NCI-H187 (cell line): ENCODE measurements at regions not wholly inside any gene's neighbourhood (a gene's known extent, or its start where the extent isn't known, plus 50 kb on each side); places are given as distances from the start of the nearest gene placed in this dataset.
"Not testable (repeated sequence)": the region's sequence is repeated elsewhere in the genome, so short reads cannot be mapped to it uniquely, and the experiment has no call there.

ENCODE experiments used
- DNase-seq, 2 experiments: peaks; one replicate each; lab custom pipeline; 2025; lab: John Stamatoyannopoulos, UW

DNA sequence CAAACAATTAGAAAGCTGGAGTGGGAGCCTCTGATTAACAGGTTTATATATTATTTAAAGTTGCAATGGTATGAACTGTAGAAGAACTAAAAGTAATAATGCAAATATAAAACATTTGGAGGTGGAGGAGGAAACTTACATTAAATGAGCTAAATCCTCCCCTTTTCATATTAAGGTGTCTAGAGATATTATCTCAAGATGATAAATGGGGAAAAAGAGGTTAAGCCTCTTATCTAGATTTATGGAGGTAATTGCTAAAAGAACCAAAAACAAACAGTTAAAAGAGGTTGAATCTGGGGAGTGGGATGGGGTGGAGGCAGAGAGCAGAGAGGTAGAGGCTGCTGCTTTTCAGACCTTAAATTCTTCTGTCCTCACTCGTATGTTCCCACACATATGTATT, 147.8 kb upstream of the SLC24A2 start:
- no peak for DNase-seq

GRCh38 chr9:19935422-19935821, 146.6 kb upstream of the SLC24A2 start:
- DNase-seq = no peak

- DNase-seq = no peak
Observed at GRCh38 chr9:19934301-19934871, 145.5 kb upstream of the SLC24A2 start.

- no peak for DNase-seq
Observed at GRCh38 chr9:19931098-19931890, 142.5 kb upstream of the SLC24A2 start.

GRCh38 chr9:19927560-19927959, 138.7 kb upstream of the SLC24A2 start:
- DNase-seq = peak in 1 of 2 experiments; percentile 28

DNA sequence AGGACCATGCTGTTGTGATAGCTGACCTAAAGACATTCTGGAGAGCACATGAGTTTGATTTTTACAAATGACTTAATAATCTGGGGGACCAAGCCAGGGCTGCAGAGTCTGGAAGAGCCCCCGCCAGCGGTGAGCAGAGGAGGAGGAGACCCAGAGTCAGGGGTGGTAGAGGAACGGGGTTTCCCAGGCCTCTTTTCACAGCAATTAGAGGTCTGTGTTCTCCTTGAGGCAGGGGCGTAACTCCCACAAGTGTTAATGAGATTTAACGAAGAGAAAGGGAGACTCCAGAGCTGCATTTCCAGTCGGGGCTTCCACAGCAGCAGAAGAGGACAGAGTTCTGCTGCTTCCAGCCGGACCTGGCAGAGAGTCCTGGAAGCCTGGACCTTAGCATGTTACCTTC, 137.9 kb upstream of the SLC24A2 start:
- no peak for DNase-seq

GRCh38 chr9:19925674-19926503, 137.1 kb upstream of the SLC24A2 start:
- peak; percentile 41 to 47 for DNase-seq

DNA sequence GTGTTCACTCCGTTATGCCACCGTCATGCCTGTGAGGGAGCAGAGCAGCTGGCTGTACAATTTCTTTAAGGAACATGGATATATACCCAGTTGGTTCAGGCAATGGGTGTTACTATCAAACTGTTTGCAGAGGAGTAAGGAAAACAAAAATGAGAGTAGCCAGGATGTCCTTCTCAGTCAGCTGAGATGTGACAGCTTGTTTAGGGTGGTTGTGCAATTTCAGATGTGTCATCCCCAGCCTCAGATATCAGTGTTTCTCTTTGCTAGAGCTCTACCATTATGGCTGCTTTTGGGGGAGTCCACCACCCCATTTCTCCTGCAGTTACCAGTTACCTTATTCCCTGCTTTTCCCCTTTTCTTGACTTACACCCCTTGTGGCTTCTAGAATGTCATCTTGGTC, 135.2 kb upstream of the SLC24A2 start:
- DNase-seq = no peak

- peak in 1 of 2 experiments; percentile 17 for DNase-seq
Observed at GRCh38 chr9:19922476-19923118, 133.8 kb upstream of the SLC24A2 start.

- DNase-seq = no peak
Observed at GRCh38 chr9:19920401-19920800, 131.6 kb upstream of the SLC24A2 start.

DNA sequence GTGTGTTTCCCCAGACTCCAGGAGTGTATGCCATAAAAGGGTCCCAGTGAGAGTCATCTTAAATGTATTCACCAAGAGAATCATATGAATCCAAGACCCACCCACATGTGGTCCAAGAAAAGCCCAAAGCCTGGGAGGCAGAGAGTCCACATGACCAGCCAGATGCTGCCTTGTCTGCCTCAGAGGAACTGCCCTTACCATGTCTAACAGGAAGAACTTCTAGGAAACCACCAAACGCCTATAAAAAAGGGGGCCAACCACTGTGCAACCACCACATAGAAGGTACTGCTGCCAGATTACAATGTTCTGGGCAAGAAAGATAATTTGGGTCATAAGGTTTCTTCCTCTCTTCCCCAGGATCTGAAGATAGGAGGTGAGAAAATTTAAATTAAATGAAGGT, 129.8 kb upstream of the SLC24A2 start:
- no peak for DNase-seq

DNA sequence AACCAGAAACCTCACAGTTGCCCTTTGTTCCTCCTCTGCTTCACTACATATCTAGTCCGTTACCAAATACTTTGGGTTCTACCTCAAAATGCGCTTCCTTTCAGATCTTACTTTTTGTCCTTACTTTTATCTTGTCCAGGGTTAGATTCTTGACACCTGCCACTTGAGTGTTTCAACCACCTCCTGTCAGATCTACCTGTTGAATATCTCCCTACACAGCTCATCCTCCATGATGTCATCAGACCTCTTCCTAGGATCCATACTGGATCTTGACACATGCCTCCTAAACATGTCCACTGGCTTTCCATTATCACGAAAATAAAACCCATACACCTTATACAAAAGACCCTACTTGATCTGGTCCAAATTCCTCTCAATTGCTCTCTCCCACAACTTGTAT, 125.2 kb upstream of the SLC24A2 start:
- DNase-seq = no peak

DNA sequence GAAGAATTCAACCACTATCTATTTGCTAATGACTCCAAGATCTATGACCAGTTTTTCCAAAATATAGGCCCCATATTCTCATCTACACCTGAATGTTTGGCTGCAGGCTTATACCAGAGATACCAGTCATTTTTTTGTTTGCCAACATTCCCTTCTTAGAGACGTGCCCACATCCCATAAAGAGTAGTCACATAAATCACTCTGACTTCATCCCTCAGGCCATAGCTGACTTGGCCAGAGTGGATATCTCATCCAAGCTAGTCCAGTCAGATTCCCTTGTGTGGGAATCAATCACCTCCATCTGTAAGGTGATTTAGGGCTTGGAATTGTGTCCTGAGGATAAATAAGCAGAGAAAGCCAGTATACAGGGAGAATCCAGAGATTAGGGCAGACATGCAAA, 124.3 kb upstream of the SLC24A2 start:
- DNase-seq = no peak

- DNase-seq = no peak
Observed at GRCh38 chr9:19903076-19903475, 114.2 kb upstream of the SLC24A2 start.

DNA sequence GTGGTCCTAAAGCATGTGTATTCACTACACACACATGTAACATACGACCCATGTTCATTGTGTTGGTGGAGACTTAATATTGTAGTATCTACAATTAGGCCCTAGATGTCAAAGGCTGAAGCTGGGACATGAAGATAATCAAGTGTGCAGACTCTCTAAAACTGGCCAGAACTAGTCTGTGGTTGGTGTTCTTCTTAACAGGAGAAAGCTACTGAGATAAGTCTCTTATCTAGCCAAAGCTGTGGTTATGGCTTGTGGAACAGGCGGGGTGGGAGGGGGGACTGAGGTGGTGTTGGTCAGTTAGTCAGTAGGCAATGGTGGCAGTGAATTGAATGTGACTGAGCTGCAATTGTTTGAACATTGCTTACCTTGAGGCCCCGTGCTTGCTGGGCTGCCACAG, 112.7 kb upstream of the SLC24A2 start:
- DNase-seq = no peak

DNA sequence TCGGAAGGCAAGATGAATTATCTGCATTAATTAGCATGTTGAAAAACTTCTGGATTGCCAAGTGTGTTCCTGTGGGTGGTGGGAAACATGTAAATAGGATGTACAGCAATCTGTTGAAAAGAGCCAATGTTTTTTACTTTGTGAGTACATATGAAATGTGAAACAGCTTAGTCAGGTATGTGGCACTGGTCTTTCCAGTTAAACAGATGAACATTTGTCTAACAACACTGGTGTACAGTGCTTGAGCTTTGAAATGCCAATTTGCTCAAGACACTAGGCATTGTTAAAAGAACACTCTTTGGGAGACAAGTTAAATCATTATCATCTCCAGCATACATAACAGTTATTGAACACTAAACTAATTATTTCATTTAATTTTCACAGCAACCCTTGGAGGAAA, 107.3 kb upstream of the SLC24A2 start:
- DNase-seq = no peak

GRCh38 chr9:19895578-19895977, 106.7 kb upstream of the SLC24A2 start:
- DNase-seq = not testable (repeated sequence)

DNA sequence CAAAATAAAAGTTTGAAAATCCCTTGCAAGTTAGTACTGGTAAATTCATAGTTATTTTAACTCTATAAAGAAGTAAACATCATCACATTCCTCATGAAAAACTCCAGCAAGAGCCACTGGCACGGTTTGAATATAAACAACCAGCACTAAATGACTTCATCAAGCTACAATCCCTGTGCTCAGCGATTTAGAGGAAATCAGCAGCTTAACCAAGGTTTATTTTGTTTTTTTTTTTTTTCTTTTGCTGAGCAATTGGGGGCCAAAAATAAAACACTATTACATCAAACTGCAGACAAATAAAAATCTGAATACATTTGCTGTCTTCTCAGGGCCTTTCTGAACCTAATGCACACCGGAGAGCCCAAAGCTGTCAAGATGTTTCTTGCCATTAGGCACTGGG, 106.2 kb upstream of the SLC24A2 start:
- no peak for DNase-seq

DNA sequence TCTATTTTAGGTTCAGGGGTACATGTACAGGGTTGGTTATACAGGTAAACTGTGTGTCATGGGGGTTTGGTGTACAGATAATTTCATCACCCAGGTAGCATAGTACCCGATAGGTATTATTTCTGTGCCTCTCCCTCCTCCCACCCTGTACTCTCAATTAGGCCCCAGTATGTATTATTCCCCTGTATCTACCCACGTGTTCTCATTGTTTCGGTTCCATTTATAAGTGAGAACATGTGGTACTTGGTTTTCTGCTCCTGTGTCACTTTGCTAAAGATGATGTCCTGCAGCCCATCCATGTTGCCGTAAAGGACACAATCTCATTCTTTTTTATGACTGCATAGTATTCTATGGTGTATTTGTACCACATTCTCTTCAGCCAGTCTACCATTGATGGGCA, 96.8 kb upstream of the SLC24A2 start:
- DNase-seq = no peak

GRCh38 chr9:19879062-19879461, 90.2 kb upstream of the SLC24A2 start:
- no peak for DNase-seq

DNA sequence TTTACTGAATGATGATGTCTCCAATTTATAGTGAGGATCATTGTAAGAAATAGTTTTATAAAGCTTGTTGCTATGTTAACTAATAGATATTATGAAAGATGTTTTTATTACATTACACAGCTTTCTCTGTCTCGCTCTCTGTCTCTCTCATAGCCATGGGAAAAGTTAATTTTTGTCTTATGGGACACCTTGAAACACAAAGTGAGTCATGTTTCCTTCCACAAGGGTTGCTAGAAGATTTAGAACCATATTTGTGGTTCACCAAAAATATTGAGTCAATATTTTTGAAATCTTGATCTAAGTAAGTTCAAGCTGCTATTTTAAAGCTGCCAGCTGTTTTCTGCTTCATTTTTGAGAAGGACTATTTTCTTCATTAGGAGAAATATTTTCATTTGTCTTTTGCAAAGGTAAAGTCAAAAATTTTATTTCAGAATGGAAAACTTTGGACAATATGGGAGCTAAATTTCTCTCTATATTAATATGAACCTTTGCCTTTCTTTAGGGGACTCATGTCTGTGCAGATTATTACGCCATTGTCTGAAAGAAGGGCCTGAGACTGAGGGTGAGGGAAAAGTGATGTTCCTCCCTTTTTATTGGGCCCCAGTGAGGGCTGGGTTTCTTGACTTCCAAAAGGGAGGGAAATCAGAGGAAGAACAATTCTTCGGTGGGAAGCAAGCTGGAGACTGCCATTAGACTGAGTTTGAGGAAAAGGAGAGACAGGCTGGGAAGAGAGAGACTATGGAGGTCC, 87.9 kb upstream of the SLC24A2 start:
- DNase-seq = no peak
